WTC11 (cell line): ENCODE measurements at regions not wholly inside any gene's neighbourhood (a gene's known extent, or its start where the extent isn't known, plus 50 kb on each side); places are given as distances from the start of the nearest gene placed in this dataset.

ENCODE experiments used
- ATAC-seq: fragments of 200-7000 bp; cut with Tn5 transposase; 2 replicates; pipeline ENCODE4 v1.10.0; 2021; ENCODE audit warnings: mild to moderate bottlenecking, moderate library complexity
- CTCF ChIA-PET: fragments of 300-600 bp; sonication (Branson Sonifier 250); formaldehyde crosslinking; loops from one replicate; lab custom pipeline; 2021; ENCODE audit warnings: antibody characterized with exemption; lab: Charles Lee
- POLR2A ChIA-PET: fragments of 350-600 bp; sonication (Branson Sonifier 250); formaldehyde crosslinking; loops from one replicate; lab custom pipeline; 2021; ENCODE audit warnings: antibody characterized with exemption; lab: Charles Lee
- DNase-seq: peaks from one replicate; pipeline ENCODE4 v3.0.0; 2021; ENCODE audit warnings: low spot score
- H3K27ac Mint-ChIP-seq: 2 replicates; pipeline ENCODE4 v1.8.0; 2021; ENCODE audit warnings: mixed read lengths
- H3K27me3 Mint-ChIP-seq: 2 replicates; pipeline ENCODE4 v1.8.0; 2021; ENCODE audit warnings: low read depth, mild to moderate bottlenecking, moderate library complexity, mixed read lengths
- H3K36me3 Mint-ChIP-seq: 2 replicates; pipeline ENCODE4 v1.8.0; 2021; ENCODE audit warnings: mixed read lengths
- H3K4me1 Mint-ChIP-seq: 2 replicates; pipeline ENCODE4 v1.8.0; 2022; ENCODE audit warnings: mixed read lengths
- H3K4me3 Mint-ChIP-seq: 2 replicates; pipeline ENCODE4 v1.8.0; 2021; ENCODE audit warnings: mild to moderate bottlenecking, moderate library complexity, mixed read lengths
- H3K9me3 Mint-ChIP-seq: 2 replicates; pipeline ENCODE4 v1.8.0; 2021; ENCODE audit warnings: mixed read lengths
- ATF3 ChIP-seq: sonication (generic); formaldehyde crosslinking; conservative IDR thresholded peaks from 2 replicates; pipeline ENCODE4 v1.8.1; 2022; ENCODE audit warnings: mild to moderate bottlenecking, missing genetic modification reagents
- CBFB ChIP-seq: sonication (generic); formaldehyde crosslinking; IDR thresholded peaks from 2 replicates; pipeline ENCODE4 v1.8.1; 2022; ENCODE audit warnings: mild to moderate bottlenecking, low read depth, missing genetic modification reagents
- E2F5 ChIP-seq: sonication (generic); formaldehyde crosslinking; IDR thresholded peaks from 2 replicates; pipeline ENCODE4 v1.8.1; 2022; ENCODE audit warnings: mild to moderate bottlenecking, moderate library complexity, missing genetic modification reagents
- GTF2I ChIP-seq: fragments of 250-450 bp; sonication (Bioruptor Pico); conservative IDR thresholded peaks from 2 replicates; pipeline ENCODE4 v1.4.0; 2021; ENCODE audit warnings: mild to moderate bottlenecking
- IRF2 ChIP-seq: sonication (generic); formaldehyde crosslinking; IDR thresholded peaks from 2 replicates; pipeline ENCODE4 v1.8.0; 2022; ENCODE audit warnings: low read depth, missing genetic modification reagents, borderline replicate concordance
- KAT7 ChIP-seq: sonication (generic); formaldehyde crosslinking; IDR thresholded peaks from 2 replicates; pipeline ENCODE4 v1.8.1; 2023; ENCODE audit warnings: missing genetic modification reagents, mild to moderate bottlenecking, borderline replicate concordance
- MLX ChIP-seq: sonication (generic); formaldehyde crosslinking; IDR thresholded peaks from 2 replicates; pipeline ENCODE4 v1.8.1; 2023; ENCODE audit warnings: mild to moderate bottlenecking, missing genetic modification reagents, moderate library complexity
- NFE2L1 ChIP-seq: sonication (generic); formaldehyde crosslinking; IDR thresholded peaks from 2 replicates; pipeline ENCODE4 v1.8.1; 2023; ENCODE audit warnings: missing genetic modification reagents
- NFYB ChIP-seq: sonication (generic); formaldehyde crosslinking; conservative IDR thresholded peaks from 2 replicates; pipeline ENCODE4 v1.8.0; 2022; ENCODE audit warnings: low read depth, missing genetic modification reagents
- NR3C1 ChIP-seq: sonication (generic); formaldehyde crosslinking; conservative IDR thresholded peaks from 2 replicates; pipeline ENCODE4 v1.8.1; 2023; ENCODE audit warnings: low read depth, mild to moderate bottlenecking, missing genetic modification reagents
- OVOL2 ChIP-seq: fragments of 250-450 bp; sonication (Bioruptor Pico); IDR thresholded peaks from 2 replicates; pipeline ENCODE4 v1.9.0; 2021; ENCODE audit warnings: mild to moderate bottlenecking, borderline replicate concordance
- PRDM15 ChIP-seq: sonication (generic); formaldehyde crosslinking; IDR thresholded peaks from 2 replicates; pipeline ENCODE4 v1.8.0; 2022; ENCODE audit warnings: missing genetic modification reagents
- PREB ChIP-seq: sonication (generic); formaldehyde crosslinking; IDR thresholded peaks from 2 replicates; pipeline ENCODE4 v1.8.1; 2022; ENCODE audit warnings: mild to moderate bottlenecking, missing genetic modification reagents, moderate library complexity, borderline replicate concordance
- SOX15 ChIP-seq: fragments of 250-450 bp; sonication (Bioruptor Pico); IDR thresholded peaks from 2 replicates; pipeline ENCODE4 v1.9.0; 2021; ENCODE audit warnings: mild to moderate bottlenecking
- TEAD1 ChIP-seq: sonication (generic); formaldehyde crosslinking; IDR thresholded peaks from 2 replicates; pipeline ENCODE4 v1.8.0; 2022; ENCODE audit warnings: mild to moderate bottlenecking, missing genetic modification reagents
- ZNF121 ChIP-seq: sonication (generic); formaldehyde crosslinking; IDR thresholded peaks from 2 replicates; pipeline ENCODE4 v1.8.0; 2023; ENCODE audit warnings: missing genetic modification reagents

GRCh38 chr6:154629127-154629526 lies 104.1 kb upstream of the SCAF8 start (continued):
- TF ChIP-seq PRDM15 (CRISPR knock-in tag) (no peak), IRF2 (CRISPR knock-in tag) (no peak), NFE2L1 (no peak), OVOL2 (no peak), NFYB (CRISPR knock-in tag) (no peak)

- ATAC-seq, result no peak
- POLR2A ChIA-PET, result no interaction called here
- no peaks in the 10 kb centered on the region for H3K27me3 Mint-ChIP-seq
- TF ChIP-seq KAT7 (CRISPR knock-in tag), result no peak
- no peak for TF ChIP-seq PRDM15 (CRISPR knock-in tag)
- no peak for TF ChIP-seq E2F5 (CRISPR knock-in tag)
- no peak for TF ChIP-seq ATF3 (CRISPR knock-in tag)
- no peak for TF ChIP-seq GTF2I
- TF ChIP-seq TEAD1 (CRISPR knock-in tag), result no peak
- TF ChIP-seq PREB (CRISPR knock-in tag), result no peak
- TF ChIP-seq SOX15, result no peak
- TF ChIP-seq MLX (CRISPR knock-in tag), result no peak
- TF ChIP-seq NR3C1 (CRISPR knock-in tag), result no peak
- no peak for TF ChIP-seq OVOL2
- TF ChIP-seq, all 79 proteins: peak for 0
- no peaks in the 10 kb centered on the region for H3K4me1 Mint-ChIP-seq
- no peak overlapping the region for H3K4me3 Mint-ChIP-seq
- H3K36me3 Mint-ChIP-seq, result no peaks in the 10 kb centered on the region
- H3K9me3 Mint-ChIP-seq, result peaks cover 3% of the 10 kb centered on the region; the same call in 1 of the 2 replicates
- DNase-seq, result no peak
- CTCF ChIA-PET, result no interaction called here
- no peak overlapping the region for H3K27ac Mint-ChIP-seq
Observed at GRCh38 chr6:154632119-154632518, 101.1 kb upstream of the SCAF8 start.

GRCh38 chr6:154637392-154637791 lies 95.8 kb upstream of the SCAF8 start:
- DNase-seq (no peak), ATAC-seq (no peak)
- TF ChIP-seq CBFB (CRISPR knock-in tag), result no peak
- peak; percentile 59; the same call in 1 of the 2 replicates for TF ChIP-seq ZNF121
- peaks cover 8% of the 10 kb centered on the region for H3K9me3 Mint-ChIP-seq
- ChIA-PET POLR2A (no interaction called here), CTCF (no interaction called here)
- H3K27me3 Mint-ChIP-seq, result no peaks in the 10 kb centered on the region
- no peaks in the 10 kb centered on the region for H3K4me1 Mint-ChIP-seq
- no peak overlapping the region for H3K27ac Mint-ChIP-seq
- no peak overlapping the region for H3K4me3 Mint-ChIP-seq
- H3K36me3 Mint-ChIP-seq, result no peaks in the 10 kb centered on the region
